ENCODE measurements at regions not wholly inside any gene's neighbourhood (a gene's known extent, or its start where the extent isn't known, plus 50 kb on each side); places are given as distances from the start of the nearest gene placed in this dataset.

GRCh38 chr5:8683496-8683895, 814.5 kb downstream of the MTRR start:
- TF ChIP-seq POLR2A (IDR thresholded peaks at IDR 0.05) = no peak
- TF ChIP-seq EP300 (IDR thresholded peaks at IDR 0.05; ENCODE audit: low read depth) = no peak
- TF ChIP-seq CTCF (IDR thresholded peaks at IDR 0.05) = no peak
- no peak for TF ChIP-seq POLR2AphosphoS5 (IDR thresholded peaks at IDR 0.05)

All from transverse colon (tissue), 4 donors.